Endothelial cell of umbilical vein (primary cell): ENCODE measurements at regions not wholly inside any gene's neighbourhood (a gene's known extent, or its start where the extent isn't known, plus 50 kb on each side); places are given as distances from the start of the nearest gene placed in this dataset.
A peak's percentile ranks its signal among the peaks of the same experiment; 100 is the strongest.

ENCODE experiments used
- BruUV-seq: library from RNA; stranded (reverse); fragments of 400-500 nt; replicated peaks from 2 replicates; lab custom pipeline; 2021; lab: Mats Ljungman, UMichigan
- CTCF ChIA-PET: fragments of 300-600, 350-600 bp; sonication (Branson Sonifier 250); formaldehyde crosslinking; loops from one replicate; lab custom pipeline; 2021; ENCODE audit warnings: antibody characterized with exemption, inconsistent platforms; lab: Charles Lee
- POLR2A ChIA-PET: fragments of 300-600, 350-600 bp; sonication (Branson Sonifier 250); formaldehyde crosslinking; loops from one replicate; lab custom pipeline; 2021; ENCODE audit warnings: antibody characterized with exemption, inconsistent platforms; lab: Charles Lee
- DNase-seq: peaks from one replicate; pipeline ENCODE4 v3.0.0-alpha.2; 2011; ENCODE audit warnings: low read depth, low spot score
- FAIRE-seq: peaks from 2 replicates; lab custom pipeline; 2011; peaks lifted over from hg19 to GRCh38; lab: Jason Lieb, UNC
- H2AFZ ChIP-seq: 2 replicates; pipeline ENCODE4 v1.6.0; 2012; ENCODE audit warnings: low read depth, low read length, control low read depth, inconsistent platforms
- H3K27ac ChIP-seq: 2 replicates; pipeline ENCODE4 v1.5.1; 2011; ENCODE audit warnings: low read depth, mild to moderate bottlenecking, control low read depth, low read length, moderate library complexity; ENCODE audit not compliant: insufficient read depth
- H3K27me3 ChIP-seq, 2 experiments: 2 replicates each; pipeline versions ENCODE4 v1.6.0 to v1.6.1; 2011; ENCODE audit warnings: low read length in 2 of 2, mixed read lengths in 1 of 2; ENCODE audit not compliant: control insufficient read depth in 2 of 2, insufficient read depth in 2 of 2
- H3K36me3 ChIP-seq, 2 experiments: 2 replicates in 1 of 2; 3 replicates in 1 of 2; pipeline ENCODE4 v1.5.1; 2011; ENCODE audit warnings: low read length in 2 of 2, mild to moderate bottlenecking in 1 of 2, moderate library complexity in 1 of 2; ENCODE audit not compliant: control insufficient read depth in 2 of 2, insufficient read depth in 2 of 2; ENCODE audit errors: extremely low read depth in 1 of 2
- H3K4me1 ChIP-seq: 3 replicates; pipeline ENCODE4 v1.5.1; 2011; ENCODE audit warnings: mild to moderate bottlenecking, low read length; ENCODE audit not compliant: control insufficient read depth, insufficient read depth; ENCODE audit errors: extremely low read depth
- H3K4me2 ChIP-seq: 2 replicates; pipeline ENCODE4 v1.6.1; 2011; ENCODE audit warnings: low read length, control low read depth, mixed read lengths; ENCODE audit not compliant: insufficient read depth
- H3K4me3 ChIP-seq, 3 experiments: fragments of 200-600 bp in 1 of 3; sonication (generic), shearing (Covaris generic) in 1 of 3; replicated peaks in 1 of 3; 2 replicates each; pipeline ENCODE4 v1.5.1; 2011 to 2016; ENCODE audit warnings: control low read depth in 3 of 3, low read length in 3 of 3, mild to moderate bottlenecking in 2 of 3, inconsistent platforms in 1 of 3, low read depth in 1 of 3, moderate library complexity in 1 of 3; ENCODE audit not compliant: insufficient read depth in 1 of 3
- H3K79me2 ChIP-seq: 2 replicates; pipeline ENCODE4 v1.6.0; 2012; ENCODE audit warnings: low read length, inconsistent platforms; ENCODE audit not compliant: control insufficient read depth, insufficient read depth
- H3K9ac ChIP-seq: replicated peaks from 2 replicates; pipeline ENCODE3; 2011; ENCODE audit warnings: low read length, control low read depth; ENCODE audit not compliant: insufficient read depth; ENCODE audit errors: extremely low read depth
- H3K9me1 ChIP-seq: replicated peaks from 3 replicates; pipeline ENCODE4 v1.6.0; 2011; ENCODE audit warnings: mild to moderate bottlenecking, low read length; ENCODE audit not compliant: control insufficient read depth, insufficient read depth; ENCODE audit errors: extremely low read depth
- H3K9me3 ChIP-seq: replicated peaks from 2 replicates; pipeline ENCODE4 v1.5.1; 2012; ENCODE audit warnings: low read length, inconsistent platforms; ENCODE audit not compliant: control insufficient read depth, insufficient read depth
- H4K20me1 ChIP-seq: replicated peaks from 2 replicates; pipeline ENCODE3; 2011; ENCODE audit warnings: mild to moderate bottlenecking, low read length; ENCODE audit not compliant: control insufficient read depth, insufficient read depth; ENCODE audit errors: extremely low read depth
- EZH2 ChIP-seq: IDR thresholded peaks from 2 replicates; pipeline ENCODE4 v1.6.1; 2012; ENCODE audit warnings: borderline replicate concordance, low read depth, mild to moderate bottlenecking, moderate library complexity, low read length, inconsistent platforms; ENCODE audit not compliant: severe bottlenecking
- FOS ChIP-seq: IDR thresholded peaks from 2 replicates; pipeline ENCODE4 v1.6.1; 2011; ENCODE audit warnings: mild to moderate bottlenecking, low read length, moderate library complexity, borderline replicate concordance; ENCODE audit not compliant: insufficient read depth
- JUN ChIP-seq: IDR thresholded peaks from 2 replicates; pipeline ENCODE4 v1.6.1; 2011; ENCODE audit warnings: borderline replicate concordance, low read depth; ENCODE audit not compliant: insufficient read length, insufficient read depth
- MYC ChIP-seq: IDR thresholded peaks from one replicate; pipeline ENCODE4 v1.6.1; 2011; ENCODE audit warnings: mild to moderate bottlenecking, low read depth, low read length
- POLR2A ChIP-seq: IDR thresholded peaks from 2 replicates; pipeline ENCODE4 v1.6.1; 2012; ENCODE audit warnings: low read depth, mild to moderate bottlenecking, control low read depth, low read length
- dilution Hi-C: fragments of 300-500 bp; cut with MboI; formaldehyde crosslinking; loops from one replicate; pipeline ENCODE4 v1.15.0; 2019; ENCODE audit warnings: low sequenced_read_pairs; ENCODE audit not compliant: extremely low pct_ligation_motif_present
- intact Hi-C: fragments of 100-400 bp; cut with micrococcal nuclease; formaldehyde crosslinking; loops from one replicate; pipeline ENCODE4 v1.10.0; 2022
- TF ChIP-seq, protein P1 (sequence below): IDR thresholded peaks from 2 replicates; pipeline ENCODE4 v1.6.1; 2011; ENCODE audit not compliant: insufficient read depth, insufficient read length
- TF ChIP-seq, protein P2 (sequence below), 2 donors: IDR thresholded peaks; 1 replicate in 1 of 2; 2 replicates in 1 of 2; pipeline ENCODE4 v1.5.1; 2011; ENCODE audit warnings: low read length in 2 of 2, mild to moderate bottlenecking in 2 of 2, moderate library complexity in 2 of 2, control low read depth in 1 of 2, inconsistent platforms in 1 of 2, low read depth in 1 of 2; ENCODE audit not compliant: insufficient read depth in 1 of 2; ENCODE audit errors: extremely low read depth in 1 of 2

DNA sequence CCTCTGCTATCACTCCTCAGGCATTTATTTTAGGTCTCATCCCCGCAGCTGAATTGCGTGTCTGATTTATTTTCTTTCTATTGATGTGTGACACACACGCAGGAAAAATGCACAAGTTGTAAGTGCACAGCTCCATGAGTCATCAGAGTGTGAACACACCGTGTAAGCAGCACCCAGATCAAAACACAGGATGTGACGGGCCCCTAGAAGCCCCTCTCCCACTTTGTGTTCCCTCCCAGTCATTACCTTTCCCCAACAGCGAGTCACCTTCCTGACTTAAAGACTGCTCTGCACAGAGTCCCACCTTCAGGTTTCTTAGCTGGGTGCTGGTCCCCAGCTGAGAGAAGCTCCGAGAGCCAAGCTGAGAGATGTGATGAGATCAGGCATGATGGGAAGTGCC is 436.7 kb downstream of the MID1IP1 start:
- no peaks in the 10 kb centered on the region for H3K9me3 ChIP-seq
- H3K36me3 ChIP-seq, result no peaks in the 10 kb centered on the region
- CTCF ChIA-PET, result no interaction called here
- no peak overlapping the region for H3K9ac ChIP-seq
- FAIRE-seq (no peak), DNase-seq (no peak)
- H2AFZ ChIP-seq, result no peak overlapping the region
- H3K79me2 ChIP-seq, result no peaks in the 10 kb centered on the region
- no peaks in the 10 kb centered on the region for H3K27me3 ChIP-seq
- no peak overlapping the region for H3K4me3 ChIP-seq
- H3K9me1 ChIP-seq, result no peaks in the 10 kb centered on the region
- intact Hi-C loops, result no loop called here
- TF ChIP-seq FOS (no peak), POLR2A (no peak), EZH2 (no peak), JUN (no peak), MYC (no peak)
- TF ChIP-seq, protein P1, sequence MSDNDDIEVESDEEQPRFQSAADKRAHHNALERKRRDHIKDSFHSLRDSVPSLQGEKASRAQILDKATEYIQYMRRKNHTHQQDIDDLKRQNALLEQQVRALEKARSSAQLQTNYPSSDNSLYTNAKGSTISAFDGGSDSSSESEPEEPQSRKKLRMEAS, result no peak
- TF ChIP-seq, protein P2, sequence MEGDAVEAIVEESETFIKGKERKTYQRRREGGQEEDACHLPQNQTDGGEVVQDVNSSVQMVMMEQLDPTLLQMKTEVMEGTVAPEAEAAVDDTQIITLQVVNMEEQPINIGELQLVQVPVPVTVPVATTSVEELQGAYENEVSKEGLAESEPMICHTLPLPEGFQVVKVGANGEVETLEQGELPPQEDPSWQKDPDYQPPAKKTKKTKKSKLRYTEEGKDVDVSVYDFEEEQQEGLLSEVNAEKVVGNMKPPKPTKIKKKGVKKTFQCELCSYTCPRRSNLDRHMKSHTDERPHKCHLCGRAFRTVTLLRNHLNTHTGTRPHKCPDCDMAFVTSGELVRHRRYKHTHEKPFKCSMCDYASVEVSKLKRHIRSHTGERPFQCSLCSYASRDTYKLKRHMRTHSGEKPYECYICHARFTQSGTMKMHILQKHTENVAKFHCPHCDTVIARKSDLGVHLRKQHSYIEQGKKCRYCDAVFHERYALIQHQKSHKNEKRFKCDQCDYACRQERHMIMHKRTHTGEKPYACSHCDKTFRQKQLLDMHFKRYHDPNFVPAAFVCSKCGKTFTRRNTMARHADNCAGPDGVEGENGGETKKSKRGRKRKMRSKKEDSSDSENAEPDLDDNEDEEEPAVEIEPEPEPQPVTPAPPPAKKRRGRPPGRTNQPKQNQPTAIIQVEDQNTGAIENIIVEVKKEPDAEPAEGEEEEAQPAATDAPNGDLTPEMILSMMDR (IDR thresholded peaks at IDR 0.05; ENCODE audit: extremely low read depth in 1 of 2, insufficient read depth in 1 of 2, low read depth in 1 of 2, low read length in 2 of 2), result no peak
- dilution Hi-C loops, result no loop called here
- no peak overlapping the region for H3K4me2 ChIP-seq
- POLR2A ChIA-PET, result no interaction called here
- H3K4me1 ChIP-seq, result no peaks in the 10 kb centered on the region
- no TSS peak for BruUV-seq
- no peak overlapping the region for H3K27ac ChIP-seq
- no peaks in the 10 kb centered on the region for H4K20me1 ChIP-seq

DNA sequence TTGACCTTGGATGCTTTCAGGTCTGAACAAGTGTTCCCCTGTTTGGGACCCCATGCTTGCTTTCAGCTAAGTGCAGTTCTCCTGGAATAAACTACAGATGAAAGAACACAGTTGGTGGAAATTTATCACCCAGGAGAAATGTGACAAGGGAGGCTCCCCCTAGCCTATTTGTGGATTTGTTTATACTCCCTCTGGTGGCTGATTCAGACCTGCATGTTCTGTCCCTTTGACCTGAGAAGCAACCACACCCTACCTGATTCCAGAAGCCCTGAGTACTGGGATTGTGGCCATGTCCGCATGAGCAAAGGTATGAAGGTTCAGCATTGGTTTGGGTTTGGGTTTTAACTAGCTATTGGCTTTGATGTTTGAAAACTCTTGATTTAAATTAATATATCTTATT is 440.9 kb downstream of the MID1IP1 start:
- H2AFZ ChIP-seq, result no peak overlapping the region
- no peak overlapping the region for H3K9ac ChIP-seq
- peak; percentile 1 for DNase-seq
- dilution Hi-C loops, result no loop called here
- BruUV-seq, result no TSS peak
- TF ChIP-seq, protein P1, result no peak
- TF ChIP-seq, protein P2 (IDR thresholded peaks at IDR 0.05; ENCODE audit: extremely low read depth in 1 of 2, insufficient read depth in 1 of 2, low read depth in 1 of 2, low read length in 2 of 2), result peak; percentile 25 to 43
- FAIRE-seq, result peak; percentile 12
- H3K4me2 ChIP-seq, result no peak overlapping the region
- ChIA-PET POLR2A (no interaction called here), CTCF (no interaction called here)
- H3K36me3 ChIP-seq, result no peaks in the 10 kb centered on the region
- no peaks in the 10 kb centered on the region for H3K9me3 ChIP-seq
- H3K27me3 ChIP-seq, result no peaks in the 10 kb centered on the region
- no peaks in the 10 kb centered on the region for H3K4me1 ChIP-seq
- intact Hi-C loops, result loop anchor here (5.0 kb wide), 1 partner anchor 490 kb away; no protein-coding TSS in a partner anchor
- no peak overlapping the region for H3K4me3 ChIP-seq
- H3K9me1 ChIP-seq, result no peaks in the 10 kb centered on the region
- no peak overlapping the region for H3K27ac ChIP-seq
- no peaks in the 10 kb centered on the region for H4K20me1 ChIP-seq
- H3K79me2 ChIP-seq, result no peaks in the 10 kb centered on the region
